Smooth muscle cell (in vitro differentiated cells): ENCODE measurements at regions not wholly inside any gene's neighbourhood (a gene's known extent, or its start where the extent isn't known, plus 50 kb on each side); places are given as distances from the start of the nearest gene placed in this dataset.

Experiments used
- DNase-seq: peaks from one replicate; lab custom pipeline; 2025; ENCODE audit not compliant: unreplicated experiment; lab: John Stamatoyannopoulos, UW
- H2AFZ ChIP-seq: fragments of 200-600 bp; sonication (generic); 2 replicates; pipeline ENCODE4 v1.6.0; 2016; ENCODE audit warnings: antibody characterized with exemption, low read depth, mild to moderate bottlenecking
- H3F3A ChIP-seq: fragments of 200-600 bp; sonication (generic); 2 replicates; pipeline ENCODE4 v1.6.0; 2017; ENCODE audit warnings: antibody characterized with exemption, low read depth
- H3K27ac ChIP-seq: fragments of 200-600 bp; sonication (generic); 2 replicates; pipeline ENCODE4 v1.5.1; 2016; ENCODE audit warnings: low read depth, mild to moderate bottlenecking
- H3K27me3 ChIP-seq: fragments of 200-600 bp; sonication (generic); 2 replicates; pipeline ENCODE4 v1.6.1; 2016; ENCODE audit warnings: low read depth, mild to moderate bottlenecking
- H3K36me3 ChIP-seq: fragments of 200-600 bp; sonication (generic); 2 replicates; pipeline ENCODE4 v1.5.1; 2016; ENCODE audit warnings: low read depth
- H3K4me1 ChIP-seq: fragments of 200-600 bp; sonication (generic); 2 replicates; pipeline ENCODE4 v1.5.1; 2016; ENCODE audit warnings: low read depth
- H3K4me2 ChIP-seq: fragments of 200-600 bp; sonication (generic); 2 replicates; pipeline ENCODE4 v1.6.0; 2016; ENCODE audit warnings: mild to moderate bottlenecking
- H3K4me3 ChIP-seq: fragments of 200-600 bp; sonication (generic); 2 replicates; pipeline ENCODE4 v1.5.1; 2016; ENCODE audit warnings: mild to moderate bottlenecking
- H3K79me2 ChIP-seq: fragments of 200-600 bp; sonication (generic); 2 replicates; pipeline ENCODE4 v1.6.0; 2016; ENCODE audit warnings: low read depth, mild to moderate bottlenecking
- H3K9ac ChIP-seq: fragments of 200-600 bp; sonication (generic); 2 replicates; pipeline ENCODE4 v1.6.0; 2016; ENCODE audit warnings: low read depth
- H3K9me3 ChIP-seq: fragments of 200-600 bp; sonication (generic); replicated peaks from 2 replicates; pipeline ENCODE4 v1.5.1; 2016; ENCODE audit warnings: low read depth
- H4K20me1 ChIP-seq: fragments of 200-600 bp; sonication (generic); 2 replicates; pipeline ENCODE4 v1.6.0; 2016; ENCODE audit warnings: low read depth
- CTCF ChIP-seq: fragments of 200-600 bp; sonication (generic); IDR thresholded peaks from 2 replicates; pipeline ENCODE4 v1.5.1; 2017; ENCODE audit warnings: borderline replicate concordance, mild to moderate bottlenecking, antibody characterized with exemption; ENCODE audit not compliant: insufficient read depth, poor library complexity, severe bottlenecking
- WGBS: methylation state at CpG from one replicate; pipeline ENCODE4 v1.1.7; 2016; ENCODE audit warnings: low lambda C conversion rate; 5-methylcytosine and 5-hydroxymethylcytosine counted together

- Histone ChIP-seq H3K9me3 (no peaks in the 10 kb centered on the region), H3K4me3 (no peak overlapping the region), H3K27me3 (no peaks in the 10 kb centered on the region), H3K4me1 (peaks cover 4% of the 10 kb centered on the region), H2AFZ (no peak overlapping the region), H4K20me1 (no peaks in the 10 kb centered on the region), H3F3A (no peaks in the 10 kb centered on the region), H3K79me2 (no peaks in the 10 kb centered on the region), H3K27ac (peak overlapping the region; percentile 36), H3K4me2 (no peak overlapping the region), H3K9ac (no peak overlapping the region), H3K36me3 (no peaks in the 10 kb centered on the region)
- WGBS = 77% methylated on average over 7 of the region's 7 CpGs
- DNase-seq = no peak
- TF ChIP-seq CTCF = no peak
Measured at GRCh38 chr2:65548576-65549256, 116.3 kb upstream of the SPRED2 start.

- no peaks in the 10 kb centered on the region for H3K36me3 ChIP-seq
- H3K9me3 ChIP-seq = no peaks in the 10 kb centered on the region
- no peak overlapping the region for H2AFZ ChIP-seq
- H3F3A ChIP-seq = no peaks in the 10 kb centered on the region
- 98% methylated on average over 4 of the region's 4 CpGs for WGBS
- no peak for DNase-seq
- H3K27me3 ChIP-seq = no peaks in the 10 kb centered on the region
- no peaks in the 10 kb centered on the region for H3K79me2 ChIP-seq
- H3K9ac ChIP-seq = no peak overlapping the region
- TF ChIP-seq CTCF = no peak
- peak overlapping the region; percentile 36 for H3K27ac ChIP-seq
- H3K4me1 ChIP-seq = peaks cover 4% of the 10 kb centered on the region
- H4K20me1 ChIP-seq = no peaks in the 10 kb centered on the region
- H3K4me3 ChIP-seq = no peak overlapping the region
- H3K4me2 ChIP-seq = no peak overlapping the region
Measured at GRCh38 chr2:65548064-65548463, 115.7 kb upstream of the SPRED2 start.

- Histone ChIP-seq H3K4me3 (no peak overlapping the region), H3K4me2 (no peak overlapping the region), H2AFZ (no peak overlapping the region), H3K27ac (peak overlapping the region; percentile 4), H3K36me3 (no peaks in the 10 kb centered on the region), H3F3A (no peaks in the 10 kb centered on the region), H4K20me1 (no peaks in the 10 kb centered on the region), H3K9ac (no peak overlapping the region), H3K79me2 (no peaks in the 10 kb centered on the region), H3K4me1 (peaks cover 4% of the 10 kb centered on the region), H3K27me3 (no peaks in the 10 kb centered on the region), H3K9me3 (no peaks in the 10 kb centered on the region)
- no peak for DNase-seq
- 87% methylated on average over 4 of the region's 4 CpGs for WGBS
- no peak for TF ChIP-seq CTCF
Measured at GRCh38 chr2:65545837-65546805, 113.7 kb upstream of the SPRED2 start.
